Gastrocnemius medialis (tissue), 4 donors: ENCODE measurements at regions not wholly inside any gene's neighbourhood (a gene's known extent, or its start where the extent isn't known, plus 50 kb on each side); places are given as distances from the start of the nearest gene placed in this dataset.

ENCODE experiments used
- ATAC-seq, 2 donors: fragments of 150-250 bp; one replicate each; pipeline ENCODE4 v1.9.1; 2016
- DNase-seq, 2 donors: peaks; one replicate each; pipeline ENCODE4 v3.0.0-alpha.2; 2019
- H3K27ac ChIP-seq, 4 donors: fragments of 200-600 bp; sonication (generic); 1 replicate in 1 of 4; 2 replicates in 3 of 4; pipeline ENCODE4 v1.5.1; 2016 to 2018; ENCODE audit warnings: mild to moderate bottlenecking in 2 of 4, moderate library complexity in 1 of 4
- H3K27me3 ChIP-seq, 3 donors: fragments of 200-600 bp; sonication (generic) in 2 of 3; 1 replicate in 1 of 3; 2 replicates in 2 of 3; pipeline versions ENCODE4 v1.5.1 to v1.6.0; 2016 to 2019; ENCODE audit warnings: mild to moderate bottlenecking in 1 of 3, moderate library complexity in 1 of 3
- H3K36me3 ChIP-seq, 2 donors: fragments of 200-600 bp; sonication (generic) in 1 of 2; one replicate each; pipeline ENCODE4 v1.5.1; 2017 to 2018
- H3K4me1 ChIP-seq, 2 donors: fragments of 200-600 bp; sonication (generic) in 1 of 2; one replicate each; pipeline ENCODE4 v1.5.1; 2016 to 2017; ENCODE audit warnings: mild to moderate bottlenecking in 2 of 2
- H3K4me3 ChIP-seq, 4 donors: fragments of 200-600 bp; sonication (generic) in 3 of 4; 1 replicate in 1 of 4; 2 replicates in 3 of 4; pipeline ENCODE4 v1.5.1; 2016 to 2019; ENCODE audit warnings: mild to moderate bottlenecking in 2 of 4
- H3K9me3 ChIP-seq, 3 donors: fragments of 200-600 bp; sonication (generic) in 2 of 3; 1 replicate in 1 of 3; 2 replicates in 2 of 3; pipeline ENCODE4 v1.5.1; 2016 to 2019
- POLR2A ChIP-seq, 2 donors: fragments of 450-650 bp; IDR thresholded peaks; one replicate each; pipeline ENCODE4 v1.6.1; 2017; ENCODE audit warnings: antibody characterized with exemption in 2 of 2, mild to moderate bottlenecking in 2 of 2, moderate library complexity in 2 of 2
- in situ Hi-C, 4 donors: fragments of 200-750 bp; cut with MboI; loops; one replicate each; pipeline versions ENCODE4 v1.15.0 to v1.8.0; 2017; ENCODE audit warnings: low sequenced_read_pairs in 4 of 4
- intact Hi-C: fragments of 100-400 bp; cut with DNase I; formaldehyde crosslinking; loops from one replicate; pipeline ENCODE4 v1.15.1; 2023; ENCODE audit warnings: low total_unique reads
- TF ChIP-seq, protein P1 (sequence below), 5 experiments: fragments of 450-650 bp in 3 of 5; fragments of 200-600 bp in 2 of 5; sonication (generic) in 2 of 5; IDR thresholded peaks in 4 of 5; conservative IDR thresholded peaks in 1 of 5; 1 replicate in 4 of 5; 2 replicates in 1 of 5; pipeline ENCODE4 v1.5.1; 2016 to 2019; ENCODE audit warnings: antibody characterized with exemption in 5 of 5, mild to moderate bottlenecking in 3 of 5, moderate library complexity in 3 of 5

DNA sequence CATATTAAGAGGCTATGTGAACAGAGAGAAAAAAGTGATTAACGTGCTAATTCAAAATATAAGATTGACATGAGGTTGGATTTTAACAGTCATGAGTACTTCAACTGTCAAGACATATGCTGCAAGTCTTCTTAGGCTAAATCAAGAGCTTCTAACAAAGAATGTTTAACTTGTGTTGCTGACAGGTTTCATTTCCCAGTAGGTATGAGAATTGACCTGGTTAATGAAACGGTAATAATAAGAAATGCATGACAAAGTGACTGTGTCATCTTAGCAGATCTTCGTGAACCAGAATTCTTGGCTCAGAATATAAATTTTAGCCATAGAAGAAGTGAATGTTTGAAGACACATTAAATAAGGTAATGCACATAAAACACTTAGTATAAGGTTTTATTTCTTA, 132.6 kb upstream of the PTGFR start:
- in situ Hi-C loops: no loop called here
- intact Hi-C loops: no loop called here
- H3K9me3 ChIP-seq: no peaks in the 10 kb centered on the region
- no peak for TF ChIP-seq POLR2A (IDR thresholded peaks at IDR 0.05)
- TF ChIP-seq, protein P1, sequence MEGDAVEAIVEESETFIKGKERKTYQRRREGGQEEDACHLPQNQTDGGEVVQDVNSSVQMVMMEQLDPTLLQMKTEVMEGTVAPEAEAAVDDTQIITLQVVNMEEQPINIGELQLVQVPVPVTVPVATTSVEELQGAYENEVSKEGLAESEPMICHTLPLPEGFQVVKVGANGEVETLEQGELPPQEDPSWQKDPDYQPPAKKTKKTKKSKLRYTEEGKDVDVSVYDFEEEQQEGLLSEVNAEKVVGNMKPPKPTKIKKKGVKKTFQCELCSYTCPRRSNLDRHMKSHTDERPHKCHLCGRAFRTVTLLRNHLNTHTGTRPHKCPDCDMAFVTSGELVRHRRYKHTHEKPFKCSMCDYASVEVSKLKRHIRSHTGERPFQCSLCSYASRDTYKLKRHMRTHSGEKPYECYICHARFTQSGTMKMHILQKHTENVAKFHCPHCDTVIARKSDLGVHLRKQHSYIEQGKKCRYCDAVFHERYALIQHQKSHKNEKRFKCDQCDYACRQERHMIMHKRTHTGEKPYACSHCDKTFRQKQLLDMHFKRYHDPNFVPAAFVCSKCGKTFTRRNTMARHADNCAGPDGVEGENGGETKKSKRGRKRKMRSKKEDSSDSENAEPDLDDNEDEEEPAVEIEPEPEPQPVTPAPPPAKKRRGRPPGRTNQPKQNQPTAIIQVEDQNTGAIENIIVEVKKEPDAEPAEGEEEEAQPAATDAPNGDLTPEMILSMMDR (IDR thresholded peaks at IDR 0.05 in 4 of 5, conservative IDR thresholded peaks at IDR 0.05 in 1 of 5): no peak
- H3K27me3 ChIP-seq: no peaks in the 10 kb centered on the region
- no peaks in the 10 kb centered on the region for H3K36me3 ChIP-seq
- no peak overlapping the region for H3K4me3 ChIP-seq
- H3K27ac ChIP-seq: no peak overlapping the region
- ATAC-seq (no peak), DNase-seq (no peak)
- no peaks in the 10 kb centered on the region for H3K4me1 ChIP-seq

- no peak overlapping the region for H3K4me3 ChIP-seq
- intact Hi-C loops (no loop called here), in situ Hi-C loops (no loop called here)
- no peaks in the 10 kb centered on the region for H3K27me3 ChIP-seq
- H3K4me1 ChIP-seq: no peaks in the 10 kb centered on the region
- no peaks in the 10 kb centered on the region for H3K36me3 ChIP-seq
- H3K27ac ChIP-seq: no peak overlapping the region
- TF ChIP-seq, protein P1 (IDR thresholded peaks at IDR 0.05 in 4 of 5, conservative IDR thresholded peaks at IDR 0.05 in 1 of 5): no peak
- TF ChIP-seq POLR2A (IDR thresholded peaks at IDR 0.05): no peak
- no peak for ATAC-seq
- H3K9me3 ChIP-seq: peaks cover 0 to 2% (median 0%) of the 10 kb centered on the region in 3 donors
- no peak for DNase-seq
Measured at GRCh38 chr1:78359666-78360065, 131.1 kb upstream of the PTGFR start.

DNA sequence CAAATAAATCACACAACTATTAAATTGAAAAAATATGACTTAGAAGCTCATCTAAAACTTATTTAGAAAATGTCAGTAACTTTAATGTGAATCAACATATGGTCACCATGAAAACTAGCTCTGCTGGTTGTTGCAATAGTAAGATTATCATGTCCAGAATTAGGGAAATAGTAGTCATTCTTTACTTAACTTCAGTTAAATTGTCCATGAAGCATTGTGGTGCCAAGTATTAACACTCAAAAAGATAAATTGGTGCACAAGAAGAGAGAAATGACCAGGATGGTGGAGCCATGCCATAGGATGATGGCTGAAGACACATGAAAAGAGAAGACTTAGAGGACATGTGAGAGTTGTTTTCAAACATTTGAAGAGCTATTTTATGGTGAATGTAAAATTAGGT, 130.2 kb upstream of the PTGFR start:
- Histone ChIP-seq H3K27ac (no peak overlapping the region), H3K9me3 (peaks cover 0 to 2% (median 0%) of the 10 kb centered on the region in 3 donors), H3K36me3 (no peaks in the 10 kb centered on the region), H3K27me3 (no peaks in the 10 kb centered on the region), H3K4me1 (no peaks in the 10 kb centered on the region), H3K4me3 (no peak overlapping the region)
- in situ Hi-C loops: no loop called here
- TF ChIP-seq, protein P1 (IDR thresholded peaks at IDR 0.05 in 4 of 5, conservative IDR thresholded peaks at IDR 0.05 in 1 of 5): no peak
- no peak for TF ChIP-seq POLR2A (IDR thresholded peaks at IDR 0.05)
- DNase-seq: no peak
- ATAC-seq: no peak
- intact Hi-C loops: no loop called here

- H3K36me3 ChIP-seq: no peaks in the 10 kb centered on the region
- ATAC-seq (no peak), DNase-seq (no peak)
- peaks cover 0 to 2% (median 0%) of the 10 kb centered on the region in 3 donors for H3K9me3 ChIP-seq
- no peak overlapping the region for H3K27ac ChIP-seq
- intact Hi-C loops (no loop called here), in situ Hi-C loops (no loop called here)
- H3K4me3 ChIP-seq: no peak overlapping the region
- no peaks in the 10 kb centered on the region for H3K27me3 ChIP-seq
- TF ChIP-seq, protein P1 (IDR thresholded peaks at IDR 0.05 in 4 of 5, conservative IDR thresholded peaks at IDR 0.05 in 1 of 5): no peak
- TF ChIP-seq POLR2A (IDR thresholded peaks at IDR 0.05): no peak
- H3K4me1 ChIP-seq: no peaks in the 10 kb centered on the region
Measured at GRCh38 chr1:78367700-78368099, 123.1 kb upstream of the PTGFR start.

DNA sequence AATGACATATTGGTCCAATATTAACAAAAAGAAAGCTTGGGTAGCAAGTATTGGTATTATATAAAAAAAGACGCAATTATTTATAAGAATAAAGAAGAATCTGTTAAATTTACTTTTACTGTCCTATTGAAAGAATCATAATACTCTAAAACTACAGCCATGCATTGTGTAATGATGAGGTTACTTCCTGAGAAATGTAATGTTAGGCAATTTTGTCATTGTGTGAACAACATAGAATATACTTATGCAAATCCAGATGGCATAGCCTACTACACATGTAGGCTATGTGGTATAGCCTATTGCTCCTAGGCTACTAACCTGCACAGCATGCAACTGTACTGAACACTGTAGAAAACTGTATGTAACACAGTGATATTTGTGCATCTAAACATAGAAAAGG, 121.2 kb upstream of the PTGFR start:
- DNase-seq (no peak), ATAC-seq (no peak)
- Histone ChIP-seq H3K4me1 (no peaks in the 10 kb centered on the region), H3K27ac (no peak overlapping the region), H3K4me3 (no peak overlapping the region), H3K36me3 (no peaks in the 10 kb centered on the region), H3K27me3 (no peaks in the 10 kb centered on the region), H3K9me3 (no peaks in the 10 kb centered on the region)
- in situ Hi-C loops: no loop called here
- no peak for TF ChIP-seq POLR2A (IDR thresholded peaks at IDR 0.05)
- TF ChIP-seq, protein P1 (IDR thresholded peaks at IDR 0.05 in 4 of 5, conservative IDR thresholded peaks at IDR 0.05 in 1 of 5): no peak
- intact Hi-C loops: no loop called here
